Mucosa of rectum (tissue), 2 donors: ENCODE measurements at regions not wholly inside any gene's neighbourhood (a gene's known extent, or its start where the extent isn't known, plus 50 kb on each side); places are given as distances from the start of the nearest gene placed in this dataset.

ENCODE experiments used
- H3K27ac ChIP-seq, 2 donors: one replicate each; pipeline ENCODE4 v1.7.0; 2013; ENCODE audit warnings: inconsistent platforms in 2 of 2, low read depth in 2 of 2, low read length in 2 of 2
- H3K27me3 ChIP-seq, 2 donors: one replicate each; pipeline ENCODE4 v1.7.0; 2013; ENCODE audit warnings: low read length in 2 of 2; ENCODE audit not compliant: control insufficient read depth in 2 of 2, insufficient read depth in 2 of 2
- H3K36me3 ChIP-seq, 2 donors: one replicate each; pipeline ENCODE4 v1.7.0; 2013; ENCODE audit warnings: low read length in 2 of 2; ENCODE audit not compliant: control insufficient read depth in 2 of 2, insufficient read depth in 2 of 2
- H3K4me1 ChIP-seq, 2 donors: one replicate each; pipeline ENCODE4 v1.7.0; 2013; ENCODE audit warnings: low read length in 2 of 2, mild to moderate bottlenecking in 1 of 2; ENCODE audit not compliant: control insufficient read depth in 2 of 2, insufficient read depth in 2 of 2
- H3K4me3 ChIP-seq, 2 donors: one replicate each; pipeline ENCODE4 v1.7.0; 2013; ENCODE audit warnings: low read length in 2 of 2
- H3K9ac ChIP-seq, 2 donors: one replicate each; pipeline ENCODE4 v1.7.0; 2013; ENCODE audit warnings: low read length in 2 of 2, low read depth in 1 of 2, mild to moderate bottlenecking in 1 of 2
- H3K9me3 ChIP-seq, 2 donors: one replicate each; pipeline ENCODE4 v1.7.0; 2013; ENCODE audit warnings: low read length in 2 of 2; ENCODE audit not compliant: control insufficient read depth in 2 of 2
- donor health status: healthy.
- donor health status: Normal muscosa, but diverticular disease.

- Histone ChIP-seq H3K27ac (no peak overlapping the region), H3K4me3 (no peak overlapping the region), H3K27me3 (no peaks in the 10 kb centered on the region), H3K9me3 (no peaks in the 10 kb centered on the region), H3K4me1 (no peaks in the 10 kb centered on the region), H3K9ac (no peak overlapping the region), H3K36me3 (no peaks in the 10 kb centered on the region)
These were observed 282.0 kb downstream of the PRELID2 start for GRCh38 chr5:145553177-145553576.

- Histone ChIP-seq H3K9ac (no peak overlapping the region), H3K9me3 (no peaks in the 10 kb centered on the region), H3K4me1 (peaks cover 0 to 4% of the 10 kb centered on the region in 2 donors), H3K27ac (no peak overlapping the region), H3K27me3 (no peaks in the 10 kb centered on the region), H3K4me3 (no peak overlapping the region), H3K36me3 (no peaks in the 10 kb centered on the region)
These were observed 283.4 kb downstream of the PRELID2 start for GRCh38 chr5:145551714-145552113.

GRCh38 chr5:145548097-145548496, 287.0 kb downstream of the PRELID2 start:
- no peak overlapping the region for H3K9ac ChIP-seq
- peaks cover 0 to 7% of the 10 kb centered on the region in 2 donors for H3K4me1 ChIP-seq
- no peaks in the 10 kb centered on the region for H3K36me3 ChIP-seq
- no peak overlapping the region for H3K4me3 ChIP-seq
- H3K27me3 ChIP-seq = no peaks in the 10 kb centered on the region
- no peak overlapping the region for H3K27ac ChIP-seq
- H3K9me3 ChIP-seq = no peaks in the 10 kb centered on the region

GRCh38 chr5:145544401-145544800, 290.7 kb downstream of the PRELID2 start:
- Histone ChIP-seq H3K4me3 (no peak overlapping the region), H3K27me3 (no peaks in the 10 kb centered on the region), H3K9me3 (no peaks in the 10 kb centered on the region), H3K9ac (no peak overlapping the region), H3K27ac (no peak overlapping the region), H3K36me3 (no peaks in the 10 kb centered on the region), H3K4me1 (peaks cover 0 to 7% of the 10 kb centered on the region in 2 donors)

- Histone ChIP-seq H3K36me3 (no peaks in the 10 kb centered on the region), H3K4me1 (peaks cover 0 to 7% of the 10 kb centered on the region in 2 donors), H3K9ac (no peak overlapping the region), H3K27me3 (no peaks in the 10 kb centered on the region), H3K9me3 (no peaks in the 10 kb centered on the region), H3K4me3 (no peak overlapping the region), H3K27ac (peak overlapping the region; percentile 18 to 34)
These were observed 291.2 kb downstream of the PRELID2 start for GRCh38 chr5:145543968-145544367.

- no peaks in the 10 kb centered on the region for H3K9me3 ChIP-seq
- H3K9ac ChIP-seq = no peak overlapping the region
- H3K27me3 ChIP-seq = no peaks in the 10 kb centered on the region
- no peak overlapping the region for H3K4me3 ChIP-seq
- H3K36me3 ChIP-seq = no peaks in the 10 kb centered on the region
- H3K27ac ChIP-seq = no peak overlapping the region
- peaks cover 0 to 2% of the 10 kb centered on the region in 2 donors for H3K4me1 ChIP-seq
These were observed 294.8 kb downstream of the PRELID2 start for GRCh38 chr5:145540375-145540774.

- Histone ChIP-seq H3K36me3 (no peaks in the 10 kb centered on the region), H3K9me3 (no peaks in the 10 kb centered on the region), H3K27me3 (no peaks in the 10 kb centered on the region), H3K4me3 (no peak overlapping the region), H3K4me1 (peaks cover 0 to 2% of the 10 kb centered on the region in 2 donors), H3K27ac (no peak overlapping the region), H3K9ac (no peak overlapping the region)
These were observed 295.9 kb downstream of the PRELID2 start for GRCh38 chr5:145539201-145539600.

GRCh38 chr5:145536133-145536532, 299.0 kb downstream of the PRELID2 start:
- Histone ChIP-seq H3K4me1 (peaks cover 0 to 4% of the 10 kb centered on the region in 2 donors), H3K9me3 (no peaks in the 10 kb centered on the region), H3K27ac (no peak overlapping the region), H3K36me3 (no peaks in the 10 kb centered on the region), H3K9ac (no peak overlapping the region), H3K27me3 (no peaks in the 10 kb centered on the region), H3K4me3 (no peak overlapping the region)

GRCh38 chr5:145531038-145531734, 304.0 kb downstream of the PRELID2 start:
- H3K4me1 ChIP-seq = peaks cover 0 to 4% of the 10 kb centered on the region in 2 donors
- no peaks in the 10 kb centered on the region for H3K36me3 ChIP-seq
- no peak overlapping the region for H3K9ac ChIP-seq
- no peak overlapping the region for H3K27ac ChIP-seq
- no peaks in the 10 kb centered on the region for H3K27me3 ChIP-seq
- H3K9me3 ChIP-seq = no peaks in the 10 kb centered on the region
- no peak overlapping the region for H3K4me3 ChIP-seq

- no peak overlapping the region for H3K9ac ChIP-seq
- H3K27me3 ChIP-seq = no peaks in the 10 kb centered on the region
- H3K4me1 ChIP-seq = no peaks in the 10 kb centered on the region
- no peak overlapping the region for H3K4me3 ChIP-seq
- H3K27ac ChIP-seq = no peak overlapping the region
- H3K9me3 ChIP-seq = no peaks in the 10 kb centered on the region
- H3K36me3 ChIP-seq = no peaks in the 10 kb centered on the region
These were observed 313.6 kb downstream of the PRELID2 start for GRCh38 chr5:145521523-145521922.
